ENCODE measurements at regions not wholly inside any gene's neighbourhood (a gene's known extent, or its start where the extent isn't known, plus 50 kb on each side); places are given as distances from the start of the nearest gene placed in this dataset.
"Not testable (repeated sequence)": the region's sequence is repeated elsewhere in the genome, so short reads cannot be mapped to it uniquely, and the experiment has no call there.

DNA sequence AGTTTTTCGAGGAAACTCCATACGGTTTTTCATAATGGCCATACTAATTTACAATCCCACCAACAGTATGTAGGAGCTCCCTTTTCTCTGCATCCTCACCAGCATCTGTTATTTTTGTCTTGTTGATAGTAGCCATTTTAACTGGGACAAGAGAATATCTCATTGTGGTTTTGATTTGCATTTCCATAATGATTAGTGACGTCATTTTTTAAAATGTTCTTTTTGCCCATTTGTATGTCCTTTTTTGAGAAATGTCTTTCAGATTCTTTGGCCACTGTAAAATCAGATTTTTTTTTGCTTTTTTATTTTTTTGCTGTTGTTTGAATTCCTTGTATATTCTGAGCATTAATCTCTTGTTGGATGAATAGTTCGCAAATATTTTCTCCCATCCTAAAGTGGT is 243.9 kb downstream of the TRIML1 start:
- Histone ChIP-seq H3K9me3 (ENCODE audit: control insufficient read depth, insufficient read depth, low read depth, low read length) (no peaks in the 10 kb centered on the region), H3K36me3 (ENCODE audit: control insufficient read depth in 2 of 2, insufficient read depth in 1 of 2, low read length in 2 of 2) (no peaks in the 10 kb centered on the region), H3K4me3 (ENCODE audit: low read depth, low read length) (no peak overlapping the region), H3K27ac (ENCODE audit: extremely low read depth, low read depth, low read length) (no peak overlapping the region), H3K4me1 (ENCODE audit: control insufficient read depth, insufficient read depth, low read length) (no peaks in the 10 kb centered on the region)
- CTCF ChIA-PET, result no interaction called here
- TF ChIP-seq ZNF121 (tag by site-specific recombination; IDR thresholded peaks at IDR 0.05), result no peak
- TF ChIP-seq, protein P1, sequence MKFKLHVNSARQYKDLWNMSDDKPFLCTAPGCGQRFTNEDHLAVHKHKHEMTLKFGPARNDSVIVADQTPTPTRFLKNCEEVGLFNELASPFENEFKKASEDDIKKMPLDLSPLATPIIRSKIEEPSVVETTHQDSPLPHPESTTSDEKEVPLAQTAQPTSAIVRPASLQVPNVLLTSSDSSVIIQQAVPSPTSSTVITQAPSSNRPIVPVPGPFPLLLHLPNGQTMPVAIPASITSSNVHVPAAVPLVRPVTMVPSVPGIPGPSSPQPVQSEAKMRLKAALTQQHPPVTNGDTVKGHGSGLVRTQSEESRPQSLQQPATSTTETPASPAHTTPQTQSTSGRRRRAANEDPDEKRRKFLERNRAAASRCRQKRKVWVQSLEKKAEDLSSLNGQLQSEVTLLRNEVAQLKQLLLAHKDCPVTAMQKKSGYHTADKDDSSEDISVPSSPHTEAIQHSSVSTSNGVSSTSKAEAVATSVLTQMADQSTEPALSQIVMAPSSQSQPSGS (tag by site-specific recombination; IDR thresholded peaks at IDR 0.05; ENCODE audit: low read depth), result peak; percentile 74
- POLR2A ChIA-PET, result no interaction called here

DNA sequence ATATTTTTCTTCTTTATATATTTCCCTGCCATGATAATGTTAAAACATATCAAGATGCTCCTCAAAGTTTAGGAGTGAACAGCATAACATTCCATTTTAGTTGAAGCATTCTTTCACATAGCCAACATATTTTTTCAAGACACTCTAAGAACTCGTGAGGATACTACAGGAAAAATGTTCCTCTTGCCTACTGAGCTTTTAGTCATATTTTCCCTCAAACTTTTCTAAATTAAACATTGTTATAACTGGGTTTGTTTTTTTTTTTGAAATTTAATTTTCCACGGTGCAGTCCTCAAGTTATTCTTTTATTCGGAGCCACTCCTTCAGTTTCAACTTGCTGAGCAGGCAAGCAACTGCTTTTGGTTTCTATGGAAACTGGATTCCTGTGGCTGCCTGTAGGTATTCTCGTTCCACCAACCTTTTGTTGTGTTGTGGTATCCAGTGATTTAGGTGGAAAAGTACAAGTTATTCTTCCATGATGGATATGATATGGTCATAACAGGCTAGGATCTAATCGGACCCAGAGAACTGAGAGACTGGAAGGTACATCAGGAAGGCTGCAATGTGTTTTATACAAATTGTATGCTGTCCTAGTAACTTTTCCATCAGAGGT is 248.0 kb downstream of the TRIML1 start:
- H3K4me1 ChIP-seq (ENCODE audit: control insufficient read depth, insufficient read depth, low read length), result no peaks in the 10 kb centered on the region
- no peak overlapping the region for H3K27ac ChIP-seq (ENCODE audit: extremely low read depth, low read depth, low read length)
- TF ChIP-seq, protein P2, sequence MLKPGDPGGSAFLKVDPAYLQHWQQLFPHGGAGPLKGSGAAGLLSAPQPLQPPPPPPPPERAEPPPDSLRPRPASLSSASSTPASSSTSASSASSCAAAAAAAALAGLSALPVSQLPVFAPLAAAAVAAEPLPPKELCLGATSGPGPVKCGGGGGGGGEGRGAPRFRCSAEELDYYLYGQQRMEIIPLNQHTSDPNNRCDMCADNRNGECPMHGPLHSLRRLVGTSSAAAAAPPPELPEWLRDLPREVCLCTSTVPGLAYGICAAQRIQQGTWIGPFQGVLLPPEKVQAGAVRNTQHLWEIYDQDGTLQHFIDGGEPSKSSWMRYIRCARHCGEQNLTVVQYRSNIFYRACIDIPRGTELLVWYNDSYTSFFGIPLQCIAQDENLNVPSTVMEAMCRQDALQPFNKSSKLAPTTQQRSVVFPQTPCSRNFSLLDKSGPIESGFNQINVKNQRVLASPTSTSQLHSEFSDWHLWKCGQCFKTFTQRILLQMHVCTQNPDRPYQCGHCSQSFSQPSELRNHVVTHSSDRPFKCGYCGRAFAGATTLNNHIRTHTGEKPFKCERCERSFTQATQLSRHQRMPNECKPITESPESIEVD (tag by site-specific recombination; IDR thresholded peaks at IDR 0.05), result no peak
- TF ChIP-seq, protein P3, sequence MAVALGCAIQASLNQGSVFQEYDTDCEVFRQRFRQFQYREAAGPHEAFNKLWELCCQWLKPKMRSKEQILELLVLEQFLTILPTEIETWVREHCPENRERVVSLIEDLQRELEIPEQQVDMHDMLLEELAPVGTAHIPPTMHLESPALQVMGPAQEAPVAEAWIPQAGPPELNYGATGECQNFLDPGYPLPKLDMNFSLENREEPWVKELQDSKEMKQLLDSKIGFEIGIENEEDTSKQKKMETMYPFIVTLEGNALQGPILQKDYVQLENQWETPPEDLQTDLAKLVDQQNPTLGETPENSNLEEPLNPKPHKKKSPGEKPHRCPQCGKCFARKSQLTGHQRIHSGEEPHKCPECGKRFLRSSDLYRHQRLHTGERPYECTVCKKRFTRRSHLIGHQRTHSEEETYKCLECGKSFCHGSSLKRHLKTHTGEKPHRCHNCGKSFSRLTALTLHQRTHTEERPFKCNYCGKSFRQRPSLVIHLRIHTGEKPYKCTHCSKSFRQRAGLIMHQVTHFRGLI (tag by site-specific recombination; IDR thresholded peaks at IDR 0.05), result no peak
- no peak for TF ChIP-seq MYNN (tag by site-specific recombination; IDR thresholded peaks at IDR 0.05; ENCODE audit: borderline replicate concordance)
- no peak for TF ChIP-seq ZNF548 (tag by site-specific recombination; IDR thresholded peaks at IDR 0.05)
- TF ChIP-seq MZF1 (tag by site-specific recombination; IDR thresholded peaks at IDR 0.05; ENCODE audit: borderline replicate concordance), result no peak
- no peaks in the 10 kb centered on the region for H3K9me3 ChIP-seq (ENCODE audit: control insufficient read depth, insufficient read depth, low read depth, low read length)
- ChIA-PET POLR2A (no interaction called here), CTCF (interaction anchor here (0.7 kb wide), 1 partner anchor 14 kb away, joined by 4 read pairs; no protein-coding TSS in a partner anchor)
- no peaks in the 10 kb centered on the region for H3K36me3 ChIP-seq (ENCODE audit: control insufficient read depth in 2 of 2, insufficient read depth in 1 of 2, low read length in 2 of 2)
- H3K4me3 ChIP-seq (ENCODE audit: low read depth, low read length), result no peak overlapping the region

DNA sequence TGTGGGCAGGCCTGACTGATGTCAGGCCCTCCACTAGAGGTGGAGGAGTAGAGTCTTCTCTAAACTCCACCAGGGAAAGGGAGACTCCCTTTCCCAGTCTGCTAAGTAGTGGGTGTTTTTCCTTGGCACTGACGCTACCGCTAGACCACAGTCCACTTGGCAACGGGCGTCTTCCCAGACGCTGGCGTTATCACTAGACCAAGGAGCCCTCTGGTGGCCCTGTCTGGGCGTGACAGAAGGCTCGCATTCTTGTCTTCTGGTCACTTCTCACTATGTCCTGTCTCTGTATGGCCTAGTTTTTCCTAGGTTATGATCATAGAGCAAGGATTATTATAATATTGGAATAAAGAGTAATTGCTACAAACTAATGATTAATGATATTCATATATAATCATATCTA is 252.1 kb downstream of the TRIML1 start:
- CTCF ChIA-PET, result interaction anchor here (0.6 kb wide), 1 partner anchor 178 kb away, joined by 3 read pairs; no protein-coding TSS in a partner anchor
- H3K4me1 ChIP-seq (ENCODE audit: control insufficient read depth, insufficient read depth, low read length); H3K4me3 ChIP-seq (ENCODE audit: low read depth, low read length); H3K9me3 ChIP-seq (ENCODE audit: control insufficient read depth, insufficient read depth, low read depth, low read length); H3K36me3 ChIP-seq (ENCODE audit: control insufficient read depth in 2 of 2, insufficient read depth in 1 of 2, low read length in 2 of 2); POLR2A ChIA-PET; H3K27ac ChIP-seq (ENCODE audit: extremely low read depth, low read depth, low read length): not testable (repeated sequence)

DNA sequence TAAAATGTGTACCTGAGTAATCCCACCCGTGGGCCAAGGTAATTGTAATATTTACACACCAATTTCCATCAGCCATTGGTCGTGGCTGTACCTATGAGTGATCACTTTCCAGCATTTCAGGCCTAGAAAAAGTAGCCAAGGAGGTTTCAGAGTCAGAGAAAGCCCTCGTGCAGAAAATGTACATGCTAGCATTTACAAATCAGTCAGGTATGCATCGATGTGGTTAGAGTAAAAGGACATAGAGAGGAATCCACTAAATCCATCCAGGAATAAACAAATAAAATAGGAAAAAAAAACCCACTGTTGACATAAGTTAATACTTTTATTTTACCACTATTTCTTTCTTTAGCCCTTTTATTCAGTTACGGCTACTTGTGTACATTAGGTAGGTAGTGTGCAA is 256.8 kb downstream of the TRIML1 start:
- POLR2A ChIA-PET, result no interaction called here
- H3K9me3 ChIP-seq (ENCODE audit: control insufficient read depth, insufficient read depth, low read depth, low read length), result no peaks in the 10 kb centered on the region
- no peak overlapping the region for H3K4me3 ChIP-seq (ENCODE audit: low read depth, low read length)
- H3K4me1 ChIP-seq (ENCODE audit: control insufficient read depth, insufficient read depth, low read length), result no peaks in the 10 kb centered on the region
- no peaks in the 10 kb centered on the region for H3K36me3 ChIP-seq (ENCODE audit: control insufficient read depth in 2 of 2, insufficient read depth in 1 of 2, low read length in 2 of 2)
- CTCF ChIA-PET, result no interaction called here
- no peak overlapping the region for H3K27ac ChIP-seq (ENCODE audit: extremely low read depth, low read depth, low read length)
- TF ChIP-seq ZNF112 (tag by site-specific recombination; IDR thresholded peaks at IDR 0.05) (no peak), ZNF830 (tag by site-specific recombination; IDR thresholded peaks at IDR 0.05; ENCODE audit: low read depth) (no peak), YY2 (tag by site-specific recombination; IDR thresholded peaks at IDR 0.05) (no peak), ZNF302 (tag by site-specific recombination; IDR thresholded peaks at IDR 0.05; ENCODE audit: low read depth) (no peak), KLF8 (tag by site-specific recombination; IDR thresholded peaks at IDR 0.05) (no peak), OSR2 (tag by site-specific recombination; IDR thresholded peaks at IDR 0.05) (no peak), KLF1 (tag by site-specific recombination; IDR thresholded peaks at IDR 0.05) (no peak), ZNF530 (tag by site-specific recombination; IDR thresholded peaks at IDR 0.05; ENCODE audit: low read depth) (no peak), ZBTB21 (tag by site-specific recombination; IDR thresholded peaks at IDR 0.05) (no peak), YY1 (tag by site-specific recombination; IDR thresholded peaks at IDR 0.05) (no peak)
- TF ChIP-seq, protein P4, sequence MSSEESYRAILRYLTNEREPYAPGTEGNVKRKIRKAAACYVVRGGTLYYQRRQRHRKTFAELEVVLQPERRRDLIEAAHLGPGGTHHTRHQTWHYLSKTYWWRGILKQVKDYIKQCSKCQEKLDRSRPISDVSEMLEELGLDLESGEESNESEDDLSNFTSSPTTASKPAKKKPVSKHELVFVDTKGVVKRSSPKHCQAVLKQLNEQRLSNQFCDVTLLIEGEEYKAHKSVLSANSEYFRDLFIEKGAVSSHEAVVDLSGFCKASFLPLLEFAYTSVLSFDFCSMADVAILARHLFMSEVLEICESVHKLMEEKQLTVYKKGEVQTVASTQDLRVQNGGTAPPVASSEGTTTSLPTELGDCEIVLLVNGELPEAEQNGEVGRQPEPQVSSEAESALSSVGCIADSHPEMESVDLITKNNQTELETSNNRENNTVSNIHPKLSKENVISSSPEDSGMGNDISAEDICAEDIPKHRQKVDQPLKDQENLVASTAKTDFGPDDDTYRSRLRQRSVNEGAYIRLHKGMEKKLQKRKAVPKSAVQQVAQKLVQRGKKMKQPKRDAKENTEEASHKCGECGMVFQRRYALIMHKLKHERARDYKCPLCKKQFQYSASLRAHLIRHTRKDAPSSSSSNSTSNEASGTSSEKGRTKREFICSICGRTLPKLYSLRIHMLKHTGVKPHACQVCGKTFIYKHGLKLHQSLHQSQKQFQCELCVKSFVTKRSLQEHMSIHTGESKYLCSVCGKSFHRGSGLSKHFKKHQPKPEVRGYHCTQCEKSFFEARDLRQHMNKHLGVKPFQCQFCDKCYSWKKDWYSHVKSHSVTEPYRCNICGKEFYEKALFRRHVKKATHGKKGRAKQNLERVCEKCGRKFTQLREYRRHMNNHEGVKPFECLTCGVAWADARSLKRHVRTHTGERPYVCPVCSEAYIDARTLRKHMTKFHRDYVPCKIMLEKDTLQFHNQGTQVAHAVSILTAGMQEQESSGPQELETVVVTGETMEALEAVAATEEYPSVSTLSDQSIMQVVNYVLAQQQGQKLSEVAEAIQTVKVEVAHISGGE (tag by site-specific recombination; conservative IDR thresholded peaks at IDR 0.05; ENCODE audit: low read depth), result no peak
